Body of pancreas (tissue), 4 donors: ENCODE measurements at regions not wholly inside any gene's neighbourhood (a gene's known extent, or its start where the extent isn't known, plus 50 kb on each side); places are given as distances from the start of the nearest gene placed in this dataset.

Source experiments
- CTCF ChIP-seq, 7 experiments: fragments of 450-650 bp in 4 of 7; fragments of 200-600 bp in 3 of 7; sonication (generic) in 3 of 7; IDR thresholded peaks; one replicate each; pipeline ENCODE4 v1.5.1; 2016 to 2019; ENCODE audit warnings: antibody characterized with exemption in 7 of 7
- POLR2A ChIP-seq, 3 donors: fragments of 450-650 bp; IDR thresholded peaks; one replicate each; pipeline ENCODE4 v1.6.1; 2016; ENCODE audit warnings: antibody characterized with exemption in 3 of 3, mild to moderate bottlenecking in 2 of 3

GRCh38 chr2:158041400-158041799 is 60.3 kb upstream of the UPP2 start:
- TF ChIP-seq CTCF (IDR thresholded peaks at IDR 0.05) (no peak), POLR2A (IDR thresholded peaks at IDR 0.05) (no peak)
